Loucy (cell line): ENCODE measurements at regions not wholly inside any gene's neighbourhood (a gene's known extent, or its start where the extent isn't known, plus 50 kb on each side); places are given as distances from the start of the nearest gene placed in this dataset.

Source experiments
- H2AFZ ChIP-seq: fragments of 200-600 bp; sonication (generic); 2 replicates; pipeline ENCODE4 v1.6.0; 2016; ENCODE audit warnings: antibody characterized with exemption, mild to moderate bottlenecking, low read length, moderate library complexity
- H3F3A ChIP-seq: fragments of 200-600 bp; 2 replicates; pipeline ENCODE4 v1.6.0; 2016; ENCODE audit warnings: antibody characterized with exemption, low read depth, mild to moderate bottlenecking
- H3K27me3 ChIP-seq: fragments of 200-600 bp; sonication (generic); 2 replicates; pipeline ENCODE4 v1.6.1; 2014; ENCODE audit warnings: low read length, mild to moderate bottlenecking; ENCODE audit not compliant: insufficient read depth, poor library complexity, severe bottlenecking
- H3K36me3 ChIP-seq: fragments of 200-600 bp; sonication (generic); 2 replicates; pipeline ENCODE4 v1.6.1; 2016; ENCODE audit warnings: low read length; ENCODE audit not compliant: insufficient read depth
- H3K4me1 ChIP-seq: fragments of 200-600 bp; sonication (generic); 2 replicates; pipeline ENCODE4 v1.5.1; 2014; ENCODE audit warnings: low read length, mild to moderate bottlenecking; ENCODE audit not compliant: insufficient read depth, poor library complexity, severe bottlenecking
- H3K4me2 ChIP-seq: fragments of 200-600 bp; sonication (generic); 2 replicates; pipeline ENCODE4 v1.6.0; 2014; ENCODE audit warnings: antibody characterized with exemption, low read length, low read depth, mild to moderate bottlenecking; ENCODE audit not compliant: poor library complexity, severe bottlenecking
- H3K4me3 ChIP-seq: fragments of 200-600 bp; sonication (generic); 2 replicates; pipeline ENCODE4 v1.5.1; 2014; ENCODE audit warnings: low read length, mild to moderate bottlenecking, mixed read lengths; ENCODE audit not compliant: poor library complexity, severe bottlenecking
- H3K79me2 ChIP-seq: fragments of 200-600 bp; sonication (generic); 2 replicates; pipeline ENCODE4 v1.6.1; 2014; ENCODE audit warnings: low read length; ENCODE audit not compliant: insufficient read depth
- H3K9ac ChIP-seq: fragments of 200-600 bp; sonication (generic); 2 replicates; pipeline ENCODE4 v1.6.0; 2014; ENCODE audit warnings: mild to moderate bottlenecking, low read depth, low read length, moderate library complexity; ENCODE audit not compliant: poor library complexity, severe bottlenecking
- H3K9me2 ChIP-seq: fragments of 200-600 bp; sonication (generic); replicated peaks from 2 replicates; pipeline ENCODE4 v1.6.1; 2016; ENCODE audit warnings: low read depth, low read length, mixed read lengths
- H3K9me3 ChIP-seq: fragments of 200-600 bp; sonication (generic); 2 replicates; pipeline ENCODE4 v1.6.1; 2014; ENCODE audit warnings: mild to moderate bottlenecking, antibody characterized with exemption, low read length, low read depth; ENCODE audit not compliant: insufficient read depth
- H4K20me1 ChIP-seq: fragments of 200-600 bp; sonication (generic); 2 replicates; pipeline ENCODE4 v1.6.0; 2014; ENCODE audit warnings: antibody characterized with exemption, low read length, mild to moderate bottlenecking; ENCODE audit not compliant: insufficient read depth, poor library complexity, severe bottlenecking
- EZH2phosphoT487 ChIP-seq: fragments of 200-600 bp; IDR thresholded peaks from 2 replicates; pipeline ENCODE4 v1.6.1; 2018; ENCODE audit warnings: antibody characterized with exemption, mild to moderate bottlenecking, moderate library complexity, borderline replicate concordance
- TF ChIP-seq, protein P1 (sequence below): fragments of 200-600 bp; sonication (generic); conservative IDR thresholded peaks from 2 replicates; pipeline ENCODE4 v1.5.1; 2014; ENCODE audit warnings: mild to moderate bottlenecking, antibody characterized with exemption, low read length

- Histone ChIP-seq H3K4me3 (no peak overlapping the region), H3K4me2 (no peak overlapping the region), H2AFZ (no peak overlapping the region), H3K9me2 (no peaks in the 10 kb centered on the region; the same call in 1 of the 2 replicates), H4K20me1 (no peaks in the 10 kb centered on the region), H3K36me3 (no peaks in the 10 kb centered on the region), H3F3A (no peaks in the 10 kb centered on the region), H3K27me3 (no peaks in the 10 kb centered on the region), H3K4me1 (no peaks in the 10 kb centered on the region), H3K9me3 (no peaks in the 10 kb centered on the region), H3K9ac (no peak overlapping the region), H3K79me2 (no peaks in the 10 kb centered on the region)
- TF ChIP-seq EZH2phosphoT487 = no peak
- TF ChIP-seq, protein P1, sequence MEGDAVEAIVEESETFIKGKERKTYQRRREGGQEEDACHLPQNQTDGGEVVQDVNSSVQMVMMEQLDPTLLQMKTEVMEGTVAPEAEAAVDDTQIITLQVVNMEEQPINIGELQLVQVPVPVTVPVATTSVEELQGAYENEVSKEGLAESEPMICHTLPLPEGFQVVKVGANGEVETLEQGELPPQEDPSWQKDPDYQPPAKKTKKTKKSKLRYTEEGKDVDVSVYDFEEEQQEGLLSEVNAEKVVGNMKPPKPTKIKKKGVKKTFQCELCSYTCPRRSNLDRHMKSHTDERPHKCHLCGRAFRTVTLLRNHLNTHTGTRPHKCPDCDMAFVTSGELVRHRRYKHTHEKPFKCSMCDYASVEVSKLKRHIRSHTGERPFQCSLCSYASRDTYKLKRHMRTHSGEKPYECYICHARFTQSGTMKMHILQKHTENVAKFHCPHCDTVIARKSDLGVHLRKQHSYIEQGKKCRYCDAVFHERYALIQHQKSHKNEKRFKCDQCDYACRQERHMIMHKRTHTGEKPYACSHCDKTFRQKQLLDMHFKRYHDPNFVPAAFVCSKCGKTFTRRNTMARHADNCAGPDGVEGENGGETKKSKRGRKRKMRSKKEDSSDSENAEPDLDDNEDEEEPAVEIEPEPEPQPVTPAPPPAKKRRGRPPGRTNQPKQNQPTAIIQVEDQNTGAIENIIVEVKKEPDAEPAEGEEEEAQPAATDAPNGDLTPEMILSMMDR = no peak
Measured at GRCh38 chr14:86540636-86541247, 1010.8 kb downstream of the FLRT2 start.

GRCh38 chr14:86539361-86540070, 1009.6 kb downstream of the FLRT2 start:
- Histone ChIP-seq H3K9me3 (no peaks in the 10 kb centered on the region), H3K4me3 (no peak overlapping the region), H3K4me1 (no peaks in the 10 kb centered on the region), H3K36me3 (no peaks in the 10 kb centered on the region), H4K20me1 (no peaks in the 10 kb centered on the region), H3K9me2 (no peaks in the 10 kb centered on the region), H3F3A (no peaks in the 10 kb centered on the region), H3K27me3 (no peaks in the 10 kb centered on the region), H3K79me2 (no peaks in the 10 kb centered on the region), H2AFZ (no peak overlapping the region), H3K9ac (no peak overlapping the region), H3K4me2 (no peak overlapping the region)
- no peak for TF ChIP-seq EZH2phosphoT487

- peaks cover 6% of the 10 kb centered on the region for H3K4me1 ChIP-seq
- no peaks in the 10 kb centered on the region for H4K20me1 ChIP-seq
- no peak for TF ChIP-seq EZH2phosphoT487
- TF ChIP-seq, protein P1 = no peak
- H3K9me2 ChIP-seq = no peaks in the 10 kb centered on the region
- no peaks in the 10 kb centered on the region for H3F3A ChIP-seq
- H2AFZ ChIP-seq = no peak overlapping the region
- H3K4me3 ChIP-seq = no peak overlapping the region
- no peaks in the 10 kb centered on the region for H3K27me3 ChIP-seq
- no peak overlapping the region for H3K9ac ChIP-seq
- H3K4me2 ChIP-seq = no peak overlapping the region
- H3K9me3 ChIP-seq = no peaks in the 10 kb centered on the region
- no peaks in the 10 kb centered on the region for H3K36me3 ChIP-seq
- H3K79me2 ChIP-seq = no peaks in the 10 kb centered on the region
Measured at GRCh38 chr14:86533834-86534233, 1003.9 kb downstream of the FLRT2 start.
